ENCODE measurements at regions not wholly inside any gene's neighbourhood (a gene's known extent, or its start where the extent isn't known, plus 50 kb on each side); places are given as distances from the start of the nearest gene placed in this dataset.

- no peaks in the 10 kb centered on the region for H3K36me3 ChIP-seq
- no peak for ATAC-seq
- no peak overlapping the region for H3K27ac ChIP-seq
- H3K27me3 ChIP-seq = no peaks in the 10 kb centered on the region
- H3K9me3 ChIP-seq = no peaks in the 10 kb centered on the region
- no peak for TF ChIP-seq POLR2A (IDR thresholded peaks at IDR 0.05)
- no peak for TF ChIP-seq CTCF (IDR thresholded peaks at IDR 0.05)
- H3K4me3 ChIP-seq = no peak overlapping the region
- no peaks in the 10 kb centered on the region for H3K4me1 ChIP-seq
- intact Hi-C loops (cut with DNase I) = no loop called here
- 32% methylated on average over 2 of the region's 2 CpGs for WGBS (ENCODE audit: insufficient coverage, low coverage, low lambda C conversion rate, missing lambda C conversion rate)
- no peak for DNase-seq
Observed at GRCh38 chr14:80356413-80356812, 145.1 kb upstream of the DIO2 start.

GRCh38 chr14:80354860-80355581 lies 143.7 kb upstream of the DIO2 start:
- Histone ChIP-seq H3K4me3 (no peak overlapping the region), H3K36me3 (no peaks in the 10 kb centered on the region), H3K27me3 (no peaks in the 10 kb centered on the region), H3K9me3 (no peaks in the 10 kb centered on the region), H3K27ac (no peak overlapping the region), H3K4me1 (no peaks in the 10 kb centered on the region)
- intact Hi-C loops (cut with DNase I) = no loop called here
- ATAC-seq (no peak), DNase-seq (no peak)
- 48% methylated on average over 6 of the region's 6 CpGs for WGBS (ENCODE audit: insufficient coverage, low coverage, low lambda C conversion rate, missing lambda C conversion rate)
- no peak for TF ChIP-seq CTCF (IDR thresholded peaks at IDR 0.05)
- TF ChIP-seq POLR2A (IDR thresholded peaks at IDR 0.05) = no peak

- no peaks in the 10 kb centered on the region for H3K9me3 ChIP-seq
- no peaks in the 10 kb centered on the region for H3K27me3 ChIP-seq
- no peak for TF ChIP-seq POLR2A (IDR thresholded peaks at IDR 0.05)
- no peak for TF ChIP-seq CTCF (IDR thresholded peaks at IDR 0.05)
- no peak overlapping the region for H3K4me3 ChIP-seq
- H3K4me1 ChIP-seq = no peaks in the 10 kb centered on the region
- intact Hi-C loops (cut with DNase I) = no loop called here
- H3K36me3 ChIP-seq = no peaks in the 10 kb centered on the region
- ATAC-seq = no peak
- no peak for DNase-seq
- 31% methylated on average over 1 of the region's 1 CpG for WGBS (ENCODE audit: insufficient coverage, low coverage, low lambda C conversion rate, missing lambda C conversion rate)
- H3K27ac ChIP-seq = no peak overlapping the region
Observed at GRCh38 chr14:80352471-80352870, 141.2 kb upstream of the DIO2 start.

GRCh38 chr14:80350707-80351106 lies 139.4 kb upstream of the DIO2 start:
- Histone ChIP-seq H3K27ac (no peak overlapping the region), H3K4me3 (no peak overlapping the region), H3K9me3 (no peaks in the 10 kb centered on the region), H3K4me1 (no peaks in the 10 kb centered on the region), H3K27me3 (no peaks in the 10 kb centered on the region), H3K36me3 (no peaks in the 10 kb centered on the region)
- DNase-seq (no peak), ATAC-seq (no peak)
- 39% methylated on average over 6 of the region's 6 CpGs for WGBS (ENCODE audit: insufficient coverage, low coverage, low lambda C conversion rate, missing lambda C conversion rate)
- TF ChIP-seq POLR2A (IDR thresholded peaks at IDR 0.05) = no peak
- no peak for TF ChIP-seq CTCF (IDR thresholded peaks at IDR 0.05)
- intact Hi-C loops (cut with DNase I) = no loop called here

All from right lobe of liver (tissue), 6 donors.